Mesenchymal stem cell (in vitro differentiated cells and primary cell): ENCODE measurements at regions not wholly inside any gene's neighbourhood (a gene's known extent, or its start where the extent isn't known, plus 50 kb on each side); places are given as distances from the start of the nearest gene placed in this dataset.

Source experiments
- DNase-seq: peaks from one replicate; pipeline ENCODE4 v3.0.0-alpha.2; 2013
- H2AFZ ChIP-seq: one replicate; pipeline ENCODE4 v1.6.1; 2013; ENCODE audit warnings: low read depth, mild to moderate bottlenecking, control low read depth, inconsistent platforms, low read length, moderate library complexity
- H2AK5ac ChIP-seq: 2 replicates; pipeline ENCODE4 v1.6.1; 2013; ENCODE audit warnings: low read length, moderate library complexity, mild to moderate bottlenecking, inconsistent platforms; ENCODE audit not compliant: severe bottlenecking
- H2BK120ac ChIP-seq: one replicate; pipeline ENCODE4 v1.6.1; 2013; ENCODE audit warnings: low read depth, mild to moderate bottlenecking, inconsistent platforms, low read length, moderate library complexity
- H2BK12ac ChIP-seq, 2 experiments: one replicate each; pipeline ENCODE4 v1.6.1; 2013; ENCODE audit warnings: inconsistent platforms in 2 of 2, low read length in 2 of 2, mild to moderate bottlenecking in 2 of 2, moderate library complexity in 2 of 2, control low read depth in 1 of 2
- H2BK15ac ChIP-seq: one replicate; pipeline ENCODE4 v1.6.1; 2013; ENCODE audit warnings: mild to moderate bottlenecking, low read depth, inconsistent platforms; ENCODE audit not compliant: poor library complexity, severe bottlenecking
- H2BK5ac ChIP-seq: 2 replicates; pipeline ENCODE4 v1.6.1; 2013; ENCODE audit warnings: low read depth, mild to moderate bottlenecking, low read length, control low read depth, inconsistent platforms; ENCODE audit not compliant: poor library complexity, severe bottlenecking
- H3K14ac ChIP-seq, 2 experiments: one replicate each; pipeline ENCODE4 v1.6.1; 2013; ENCODE audit warnings: inconsistent platforms in 2 of 2, low read length in 2 of 2, control low read depth in 1 of 2, mild to moderate bottlenecking in 1 of 2, moderate library complexity in 1 of 2
- H3K18ac ChIP-seq, 2 experiments: one replicate each; pipeline ENCODE4 v1.6.1; 2013; ENCODE audit warnings: inconsistent platforms in 2 of 2, low read length in 2 of 2, control low read depth in 1 of 2, low read depth in 1 of 2, mild to moderate bottlenecking in 1 of 2
- H3K23ac ChIP-seq, 2 experiments: one replicate each; pipeline ENCODE4 v1.6.1; 2013; ENCODE audit warnings: inconsistent platforms in 2 of 2, low read length in 2 of 2, mild to moderate bottlenecking in 2 of 2, moderate library complexity in 2 of 2, control low read depth in 1 of 2
- H3K27ac ChIP-seq: 2 replicates; pipeline ENCODE4 v1.5.1; 2013; ENCODE audit warnings: mild to moderate bottlenecking, moderate library complexity, low read length, control low read depth, inconsistent platforms; ENCODE audit not compliant: poor library complexity, severe bottlenecking
- H3K27me3 ChIP-seq, 2 experiments: 2 replicates each; pipeline versions ENCODE4 v1.6.1 to v1.7.0; 2013; ENCODE audit warnings: low read length in 2 of 2, mild to moderate bottlenecking in 2 of 2, moderate library complexity in 2 of 2, control low read depth in 1 of 2, inconsistent platforms in 1 of 2; ENCODE audit not compliant: control insufficient read depth in 1 of 2, insufficient read depth in 1 of 2
- H3K36me3 ChIP-seq, 2 experiments: 2 replicates each; pipeline versions ENCODE4 v1.6.1 to v1.7.0; 2013; ENCODE audit warnings: low read length in 2 of 2, control low read depth in 1 of 2, inconsistent platforms in 1 of 2, low read depth in 1 of 2, mild to moderate bottlenecking in 1 of 2; ENCODE audit not compliant: insufficient read depth in 2 of 2, control insufficient read depth in 1 of 2
- H3K4ac ChIP-seq, 2 experiments: one replicate each; pipeline ENCODE4 v1.6.1; 2013; ENCODE audit warnings: inconsistent platforms in 2 of 2, low read length in 2 of 2, mild to moderate bottlenecking in 2 of 2, moderate library complexity in 2 of 2, control low read depth in 1 of 2, low read depth in 1 of 2
- H3K4me1 ChIP-seq: 2 replicates; pipeline ENCODE4 v1.6.1; 2013; ENCODE audit warnings: low read depth, low read length, control low read depth; ENCODE audit not compliant: control insufficient read depth, insufficient read depth
- H3K4me2 ChIP-seq: 2 replicates; pipeline ENCODE4 v1.6.1; 2013; ENCODE audit warnings: low read length, mild to moderate bottlenecking, inconsistent platforms; ENCODE audit not compliant: poor library complexity, severe bottlenecking
- H3K4me3 ChIP-seq, 2 experiments: 2 replicates each; pipeline versions ENCODE4 v1.5.1 to v1.7.0; 2013; ENCODE audit warnings: low read length in 2 of 2, mild to moderate bottlenecking in 2 of 2, control low read depth in 1 of 2, low read depth in 1 of 2; ENCODE audit not compliant: insufficient read depth in 1 of 2
- H3K79me1 ChIP-seq: replicated peaks from 2 replicates; pipeline ENCODE4 v1.6.1; 2013; ENCODE audit warnings: mild to moderate bottlenecking, control low read depth, low read length, inconsistent platforms; ENCODE audit not compliant: poor library complexity, severe bottlenecking
- H3K9ac ChIP-seq: 2 replicates; pipeline ENCODE4 v1.7.0; 2013; ENCODE audit warnings: mild to moderate bottlenecking, low read length, moderate library complexity
- H3K9me3 ChIP-seq: 2 replicates; pipeline ENCODE4 v1.7.0; 2013; ENCODE audit warnings: mild to moderate bottlenecking, low read length; ENCODE audit not compliant: control insufficient read depth
- H4K8ac ChIP-seq: one replicate; pipeline ENCODE4 v1.6.1; 2013; ENCODE audit warnings: inconsistent platforms, mild to moderate bottlenecking, low read length, moderate library complexity
- H4K91ac ChIP-seq: one replicate; pipeline ENCODE4 v1.6.1; 2013; ENCODE audit warnings: mild to moderate bottlenecking, low read length, inconsistent platforms
- WGBS: methylation state at CpG from one replicate; pipeline ENCODE4 v1.1.7; 2013; ENCODE audit warnings: mixed read lengths; 5-methylcytosine and 5-hydroxymethylcytosine counted together

DNA sequence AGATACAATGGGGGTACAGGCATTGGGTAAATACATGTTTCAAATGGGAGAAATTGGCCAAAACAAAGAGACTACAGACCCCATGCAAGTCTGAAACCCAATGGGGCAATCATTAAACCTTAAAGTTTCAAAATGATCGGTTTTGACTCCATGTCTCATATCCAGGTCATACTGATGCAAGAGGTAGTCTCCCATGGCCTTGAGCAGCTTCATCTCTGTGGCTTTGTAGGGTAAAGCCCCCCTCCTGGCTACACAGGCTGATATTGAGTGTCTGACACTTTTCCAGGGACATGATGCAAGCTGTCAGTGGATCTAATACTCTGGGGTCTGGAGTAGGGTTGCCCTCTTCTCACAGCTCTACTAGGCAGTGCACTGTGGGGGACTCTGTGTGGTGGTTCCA lies 286.1 kb downstream of the LRRIQ3 start:
- no peaks in the 10 kb centered on the region for H3K79me1 ChIP-seq
- H2BK5ac ChIP-seq = no peak overlapping the region
- DNase-seq = no peak
- no peak overlapping the region for H2BK12ac ChIP-seq
- H2AK5ac ChIP-seq = no peak overlapping the region
- H2BK120ac ChIP-seq = no peak overlapping the region
- H3K9ac ChIP-seq = no peak overlapping the region
- no peak overlapping the region for H4K8ac ChIP-seq
- no peak overlapping the region for H2AFZ ChIP-seq
- WGBS = 85% methylated on average over 1 of the region's 1 CpG
- H3K36me3 ChIP-seq = no peaks in the 10 kb centered on the region
- no peak overlapping the region for H4K91ac ChIP-seq
- no peak overlapping the region for H3K23ac ChIP-seq
- no peaks in the 10 kb centered on the region for H3K27me3 ChIP-seq
- H3K27ac ChIP-seq = no peak overlapping the region
- no peak overlapping the region for H3K18ac ChIP-seq
- H3K14ac ChIP-seq = no peak overlapping the region
- H3K4me3 ChIP-seq = no peak overlapping the region
- H3K4ac ChIP-seq = no peak overlapping the region
- peaks cover 16% of the 10 kb centered on the region for H3K9me3 ChIP-seq
- no peaks in the 10 kb centered on the region for H3K4me1 ChIP-seq
- H3K4me2 ChIP-seq = no peak overlapping the region
- H2BK15ac ChIP-seq = no peak overlapping the region

DNA sequence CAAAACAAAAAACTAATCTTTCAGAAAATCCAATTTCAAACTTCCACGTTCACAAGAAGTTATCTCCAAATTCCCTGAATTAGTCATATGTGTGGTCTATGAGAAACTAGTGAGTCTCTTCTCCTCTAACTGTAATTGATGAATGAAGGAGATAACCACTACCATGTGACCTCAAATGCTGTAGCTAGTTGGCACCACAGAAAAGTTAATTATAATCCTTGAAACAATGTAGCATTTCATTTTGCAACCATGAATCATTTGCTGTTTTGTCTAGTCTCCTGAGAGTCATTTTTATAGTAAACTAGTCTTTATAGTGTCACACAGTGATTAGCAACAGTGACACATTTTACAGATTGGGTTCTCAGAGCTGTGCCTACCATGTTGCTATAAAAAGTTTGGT lies 287.5 kb downstream of the LRRIQ3 start:
- H2BK5ac ChIP-seq = no peak overlapping the region
- H3K18ac ChIP-seq = no peak overlapping the region
- no peak for DNase-seq
- no peak overlapping the region for H3K23ac ChIP-seq
- no peaks in the 10 kb centered on the region for H3K4me1 ChIP-seq
- no peak overlapping the region for H3K14ac ChIP-seq
- no peak overlapping the region for H2BK15ac ChIP-seq
- H3K9ac ChIP-seq = no peak overlapping the region
- no peak overlapping the region for H3K27ac ChIP-seq
- H2BK12ac ChIP-seq = no peak overlapping the region
- no peak overlapping the region for H3K4me3 ChIP-seq
- H2BK120ac ChIP-seq = no peak overlapping the region
- no peaks in the 10 kb centered on the region for H3K27me3 ChIP-seq
- no peaks in the 10 kb centered on the region for H3K36me3 ChIP-seq
- no peak overlapping the region for H4K8ac ChIP-seq
- H3K9me3 ChIP-seq = peaks cover 16% of the 10 kb centered on the region
- H3K4me2 ChIP-seq = no peak overlapping the region
- no peak overlapping the region for H4K91ac ChIP-seq
- H3K4ac ChIP-seq = no peak overlapping the region
- H3K79me1 ChIP-seq = no peaks in the 10 kb centered on the region
- no CpG with 5 or more reads among the region's 1 CpG for WGBS
- no peak overlapping the region for H2AK5ac ChIP-seq
- no peak overlapping the region for H2AFZ ChIP-seq

DNA sequence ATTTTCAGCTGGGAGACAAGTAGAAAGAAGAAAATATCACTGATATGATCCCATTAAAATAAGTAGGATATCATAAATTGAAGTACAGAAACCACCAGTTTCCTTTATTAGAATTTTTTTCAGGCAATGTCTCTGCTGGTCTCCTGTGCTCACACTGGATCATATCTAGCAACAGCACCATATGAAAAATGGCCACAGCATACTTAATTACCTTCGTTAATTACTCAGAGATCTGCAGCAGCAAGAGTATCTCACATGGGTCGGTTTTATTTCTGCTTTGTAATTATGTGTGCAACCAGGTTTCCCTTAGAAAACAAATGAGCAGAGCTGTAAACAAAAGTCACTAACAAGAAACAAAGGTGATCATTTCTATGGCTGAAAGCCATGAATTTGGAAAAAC lies 287.9 kb downstream of the LRRIQ3 start:
- no peak overlapping the region for H2AK5ac ChIP-seq
- no peak overlapping the region for H4K91ac ChIP-seq
- H3K18ac ChIP-seq = no peak overlapping the region
- no peaks in the 10 kb centered on the region for H3K27me3 ChIP-seq
- H3K14ac ChIP-seq = no peak overlapping the region
- H2BK120ac ChIP-seq = no peak overlapping the region
- no peaks in the 10 kb centered on the region for H3K36me3 ChIP-seq
- H2BK5ac ChIP-seq = no peak overlapping the region
- DNase-seq = no peak
- H3K4me3 ChIP-seq = no peak overlapping the region
- no peaks in the 10 kb centered on the region for H3K4me1 ChIP-seq
- no peak overlapping the region for H2AFZ ChIP-seq
- H3K4me2 ChIP-seq = no peak overlapping the region
- peaks cover 16% of the 10 kb centered on the region for H3K9me3 ChIP-seq
- H3K4ac ChIP-seq = no peak overlapping the region
- no peaks in the 10 kb centered on the region for H3K79me1 ChIP-seq
- H2BK15ac ChIP-seq = no peak overlapping the region
- H2BK12ac ChIP-seq = no peak overlapping the region
- H3K23ac ChIP-seq = no peak overlapping the region
- no peak overlapping the region for H3K27ac ChIP-seq
- WGBS = 20% methylated on average over 1 of the region's 2 CpGs
- no peak overlapping the region for H3K9ac ChIP-seq
- H4K8ac ChIP-seq = no peak overlapping the region

DNA sequence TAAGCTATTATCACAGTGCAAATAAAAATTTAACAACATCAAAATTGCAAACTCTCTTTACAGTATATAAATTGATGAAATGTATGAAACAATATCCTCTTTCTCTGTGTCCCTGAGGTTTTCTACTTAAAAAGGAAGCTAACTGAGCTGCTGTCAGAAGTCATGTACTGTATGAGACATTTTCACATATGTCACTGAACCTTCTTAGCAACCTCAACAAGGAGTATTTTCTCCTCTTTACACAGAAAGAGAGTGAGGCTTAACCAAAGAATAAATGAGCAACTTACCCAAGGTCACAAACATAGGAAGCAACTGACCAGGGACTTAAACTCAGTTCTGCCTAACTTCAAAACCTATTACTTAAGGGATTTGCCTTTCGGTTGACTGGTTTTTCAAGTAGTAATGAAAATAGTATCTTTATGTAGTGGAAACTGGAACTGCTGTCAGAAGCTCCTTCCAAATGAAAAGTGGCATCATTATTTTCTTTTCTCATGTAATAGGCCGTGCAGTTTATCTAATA lies 288.9 kb downstream of the LRRIQ3 start:
- DNase-seq = no peak
- Histone ChIP-seq H4K91ac (no peak overlapping the region), H4K8ac (no peak overlapping the region), H2BK5ac (no peak overlapping the region), H3K4me3 (no peak overlapping the region), H3K9me3 (peaks cover 16% of the 10 kb centered on the region), H3K4ac (no peak overlapping the region), H2AFZ (no peak overlapping the region), H3K14ac (no peak overlapping the region), H2BK120ac (no peak overlapping the region), H3K18ac (no peak overlapping the region), H3K23ac (no peak overlapping the region), H3K27ac (no peak overlapping the region), H3K27me3 (no peaks in the 10 kb centered on the region), H3K4me1 (no peaks in the 10 kb centered on the region), H2BK15ac (no peak overlapping the region), H3K9ac (no peak overlapping the region), H3K4me2 (no peak overlapping the region), H2AK5ac (no peak overlapping the region), H3K36me3 (no peaks in the 10 kb centered on the region), H2BK12ac (no peak overlapping the region), H3K79me1 (no peaks in the 10 kb centered on the region)
- WGBS = no CpG with 5 or more reads among the region's 2 CpGs
